HG03135 (cell line): ENCODE measurements at regions not wholly inside any gene's neighbourhood (a gene's known extent, or its start where the extent isn't known, plus 50 kb on each side); places are given as distances from the start of the nearest gene placed in this dataset.
"Not testable (repeated sequence)": the region's sequence is repeated elsewhere in the genome, so short reads cannot be mapped to it uniquely, and the experiment has no call there.

ENCODE experiments used
- ATAC-seq: cut with Tn5 transposase; IDR thresholded peaks from one replicate; pipeline ENCODE4 v1.9.1; 2021; ENCODE audit warnings: mild to moderate bottlenecking, moderate library complexity; ENCODE audit not compliant: unreplicated experiment

DNA sequence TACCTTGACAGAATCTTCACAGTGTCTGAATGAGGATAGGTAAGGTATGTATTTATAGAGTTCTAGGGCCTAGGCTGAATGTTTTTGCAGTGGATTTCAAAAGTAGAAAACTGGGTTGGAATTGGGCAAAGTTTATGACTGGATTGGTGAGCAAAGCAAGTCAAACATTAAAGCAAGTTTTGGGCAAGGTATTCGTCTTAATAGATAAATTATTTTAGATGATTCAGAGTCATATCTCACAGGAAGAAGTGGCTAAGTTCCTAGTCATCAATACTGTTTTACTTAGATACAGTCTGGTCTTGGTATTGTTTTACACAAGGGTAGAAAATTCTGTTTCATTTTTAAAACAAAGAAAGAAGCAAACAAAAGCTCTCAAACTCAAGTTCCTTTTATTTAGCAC, 284.1 kb upstream of the EPHA7 start:
- ATAC-seq, result no peak

DNA sequence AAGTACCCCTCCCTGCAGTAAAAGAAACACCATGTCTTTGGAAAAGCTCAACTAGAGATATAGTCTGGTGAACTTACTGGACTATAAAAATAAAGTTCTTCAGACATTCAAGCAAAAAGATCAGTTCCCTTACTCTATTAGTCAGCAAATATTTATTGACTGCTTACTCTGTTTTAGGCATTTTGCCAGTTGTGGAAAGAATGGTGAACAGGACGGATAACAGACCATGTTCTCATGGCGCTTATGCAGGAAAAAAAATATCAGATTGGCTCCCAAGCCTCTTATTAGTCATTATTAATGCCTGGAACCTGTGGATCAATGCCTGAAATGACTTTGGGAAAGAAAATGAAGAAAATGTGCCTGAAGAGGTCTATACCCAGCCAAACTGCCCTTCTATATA, 282.2 kb upstream of the EPHA7 start:
- ATAC-seq, result no peak

DNA sequence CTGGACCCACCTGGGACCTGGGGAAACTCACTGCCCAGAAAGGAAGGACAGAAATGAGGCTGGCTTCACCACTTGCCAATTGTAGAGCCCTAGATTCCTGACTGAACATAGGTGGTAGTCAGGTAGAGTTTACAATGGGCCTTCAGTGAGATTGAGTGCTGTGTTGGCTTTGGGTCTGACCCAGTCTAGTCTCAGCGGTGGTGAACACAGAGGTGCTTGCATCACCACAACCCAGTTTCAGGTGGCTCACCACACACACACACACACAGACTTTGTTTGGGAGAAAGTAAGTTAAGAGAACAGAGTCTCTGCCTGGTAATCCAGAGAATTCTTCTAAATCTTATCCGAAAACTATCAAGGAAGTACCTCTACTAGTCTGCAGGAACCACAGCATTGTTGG, 266.1 kb upstream of the EPHA7 start:
- ATAC-seq, result no peak

DNA sequence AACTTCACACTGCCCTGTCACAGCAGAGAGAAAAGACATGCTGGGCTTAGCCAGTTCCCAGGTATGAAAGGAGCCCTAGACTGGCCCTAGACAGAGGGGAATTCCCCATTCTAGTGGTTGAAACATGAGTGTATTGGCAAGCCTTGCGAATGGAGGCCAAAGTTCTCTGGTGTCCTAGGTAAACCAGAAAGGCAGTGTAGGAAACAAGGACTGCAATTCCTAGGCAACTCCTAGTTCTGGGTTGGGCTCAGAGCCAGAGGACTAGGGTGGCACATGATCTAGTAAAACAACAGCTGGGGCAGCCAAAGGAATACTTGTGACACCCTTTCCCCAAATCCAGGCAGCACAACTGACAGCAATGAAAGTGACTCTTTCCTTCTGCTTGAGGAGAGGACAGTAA, 265.0 kb upstream of the EPHA7 start:
- ATAC-seq, result no peak

DNA sequence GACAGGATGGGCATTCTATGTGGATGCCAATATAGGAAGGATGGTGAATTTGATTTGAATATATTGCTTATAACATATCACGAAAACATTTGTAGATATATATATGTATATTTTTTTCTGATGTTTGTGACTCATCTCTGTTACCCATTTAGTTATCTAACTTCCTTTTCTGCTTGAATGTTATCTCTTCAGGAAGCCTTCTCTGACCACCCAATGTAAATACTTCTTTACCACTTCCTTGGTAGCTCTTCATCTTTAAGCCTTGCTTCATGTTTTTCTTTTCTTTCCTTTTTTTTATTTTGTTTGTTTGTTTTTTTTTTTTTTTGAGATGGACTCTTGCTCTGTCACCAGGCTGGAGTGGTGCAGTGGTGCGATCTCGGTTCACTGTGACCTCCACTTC, 260.5 kb upstream of the EPHA7 start:
- no peak for ATAC-seq

DNA sequence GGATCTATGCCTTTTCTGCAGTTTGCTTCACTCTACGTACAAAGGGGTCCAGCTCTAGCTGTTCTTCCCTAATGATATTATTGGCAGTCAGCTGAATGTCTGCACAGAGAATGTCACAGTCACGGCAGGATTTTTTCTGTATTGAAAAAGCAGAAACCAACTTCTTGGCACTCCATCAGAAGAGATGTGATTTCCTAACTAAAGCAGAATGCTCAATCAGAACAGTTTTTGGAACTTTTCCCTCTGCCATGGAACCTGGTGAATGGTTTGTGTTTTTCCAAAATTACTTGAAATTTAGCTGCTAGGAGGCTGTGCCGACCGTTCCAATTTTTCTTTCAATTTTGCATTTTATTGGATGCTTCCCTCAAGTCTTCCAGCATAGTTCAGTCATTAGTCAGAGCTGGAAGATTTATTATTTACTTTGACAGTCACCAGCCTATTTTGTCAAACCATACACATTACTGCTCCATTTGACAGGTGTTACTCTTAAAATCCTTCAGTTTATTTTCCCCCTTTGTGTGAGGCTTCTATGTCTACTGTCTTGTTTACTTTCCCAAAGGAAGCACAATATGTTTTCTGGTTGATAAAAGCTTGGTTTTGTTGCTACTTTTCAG, 259.6 kb upstream of the EPHA7 start:
- no peak for ATAC-seq

DNA sequence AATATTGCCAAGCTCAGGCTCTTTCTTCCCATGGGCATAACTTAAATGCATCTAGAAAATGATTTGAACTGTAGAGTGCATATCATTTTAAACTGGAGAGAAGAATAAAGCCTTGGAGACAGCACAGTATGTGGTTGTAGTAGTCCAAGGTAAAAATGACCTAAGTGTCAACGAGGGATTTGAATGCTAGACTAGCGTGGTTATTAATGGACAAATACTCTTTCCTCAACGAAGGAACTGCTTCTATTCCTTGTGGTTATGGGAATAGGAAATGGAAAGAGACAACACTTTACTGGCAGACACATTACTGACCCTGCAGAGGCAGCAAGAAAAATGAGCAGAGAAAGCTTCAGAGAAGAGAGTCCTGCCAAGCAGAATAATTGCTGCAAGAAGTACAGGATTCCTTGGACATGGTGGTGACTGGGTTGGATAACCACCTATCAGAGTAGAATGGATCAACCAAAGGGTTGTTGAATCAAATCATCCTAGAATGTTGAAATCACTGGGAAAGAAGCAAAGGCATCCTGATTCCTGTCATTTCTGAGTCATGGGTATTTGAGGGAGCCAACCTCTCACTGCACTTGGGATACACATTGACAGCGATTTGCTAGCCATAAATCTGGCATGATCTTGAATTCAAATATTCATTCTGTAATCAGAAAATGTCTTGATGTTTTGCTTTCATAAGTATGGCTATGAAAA, 258.1 kb upstream of the EPHA7 start:
- ATAC-seq, result no peak

DNA sequence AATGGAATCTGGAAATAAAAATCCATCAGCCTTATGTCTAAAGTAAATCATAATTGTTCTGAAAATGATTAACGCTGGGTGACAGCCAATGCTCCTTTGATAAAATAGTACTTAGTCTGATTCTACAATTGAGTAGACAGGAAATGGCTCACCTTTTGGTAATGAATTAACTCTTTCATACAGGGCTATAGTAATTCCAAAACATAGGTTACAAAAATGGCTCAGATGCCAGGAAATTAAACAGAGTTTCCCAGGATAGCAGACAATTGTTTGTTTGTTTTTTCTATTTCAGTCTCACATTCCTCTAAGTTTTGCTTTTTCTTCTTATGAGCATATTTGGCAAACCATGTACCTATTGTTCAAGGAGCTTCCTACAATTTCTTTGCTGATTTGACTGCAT, 257.2 kb upstream of the EPHA7 start:
- ATAC-seq, result no peak

DNA sequence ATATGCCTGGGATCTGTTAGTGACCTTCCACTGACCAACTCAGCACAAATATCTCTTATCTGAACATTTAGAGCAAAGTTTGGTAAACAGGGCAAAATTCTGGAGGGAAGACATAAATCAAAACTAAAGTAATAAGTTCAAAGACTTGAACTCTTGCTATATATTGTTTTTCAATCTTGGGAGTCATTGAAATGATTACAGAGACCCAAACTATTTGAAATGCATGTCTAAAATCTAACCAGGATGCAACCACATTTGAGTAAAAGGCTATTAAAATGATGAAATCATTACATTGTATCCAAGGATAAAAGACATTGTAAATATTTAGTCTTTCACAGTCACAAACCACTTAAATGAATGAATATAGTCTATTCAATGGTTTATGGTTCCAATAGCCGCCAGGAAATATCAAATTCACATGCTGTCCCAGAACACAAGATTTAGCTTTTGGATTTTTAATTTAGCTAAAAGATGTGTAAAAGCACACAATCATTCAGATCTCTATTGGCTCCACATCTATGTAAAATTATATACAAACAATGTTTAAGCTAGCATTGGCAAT, 256.6 kb upstream of the EPHA7 start:
- no peak for ATAC-seq

DNA sequence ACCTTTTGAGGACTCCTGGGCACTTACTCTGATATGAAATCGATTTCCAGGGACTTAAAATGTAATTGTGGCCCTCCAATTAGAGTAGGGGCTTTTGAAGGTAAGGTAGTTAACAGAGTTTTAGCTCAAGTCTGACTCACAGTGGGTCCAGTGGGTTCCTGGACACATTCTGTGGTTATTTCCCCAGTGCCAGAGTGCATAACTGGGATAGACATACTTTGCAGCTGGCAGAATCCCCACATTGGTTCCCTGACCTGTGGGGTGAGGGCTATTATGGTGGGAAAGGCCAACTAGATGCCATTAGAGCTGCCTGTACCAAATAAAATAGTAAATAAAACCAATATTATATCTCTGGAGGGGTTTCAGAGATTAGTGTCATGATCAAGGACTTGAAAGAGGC, 243.8 kb upstream of the EPHA7 start:
- no peak for ATAC-seq

DNA sequence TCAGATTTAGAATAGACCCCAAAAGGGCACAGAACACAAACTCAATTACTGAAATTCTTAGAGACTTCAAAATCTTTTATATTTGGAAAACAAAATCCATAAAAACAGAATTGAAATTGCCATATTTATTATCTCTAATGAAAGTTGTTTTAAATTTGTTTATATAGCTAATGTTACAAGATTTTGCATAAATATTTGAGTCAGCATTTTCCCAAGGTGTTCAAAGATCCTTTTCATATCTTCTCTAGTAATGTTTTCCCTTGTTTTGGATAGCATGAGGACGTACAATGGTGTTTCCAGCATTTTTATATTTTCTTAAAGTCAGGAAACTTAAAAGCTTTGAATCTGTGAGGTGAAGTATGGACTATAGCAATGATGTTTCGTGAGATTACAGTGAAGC, 235.2 kb upstream of the EPHA7 start:
- ATAC-seq, result no peak

DNA sequence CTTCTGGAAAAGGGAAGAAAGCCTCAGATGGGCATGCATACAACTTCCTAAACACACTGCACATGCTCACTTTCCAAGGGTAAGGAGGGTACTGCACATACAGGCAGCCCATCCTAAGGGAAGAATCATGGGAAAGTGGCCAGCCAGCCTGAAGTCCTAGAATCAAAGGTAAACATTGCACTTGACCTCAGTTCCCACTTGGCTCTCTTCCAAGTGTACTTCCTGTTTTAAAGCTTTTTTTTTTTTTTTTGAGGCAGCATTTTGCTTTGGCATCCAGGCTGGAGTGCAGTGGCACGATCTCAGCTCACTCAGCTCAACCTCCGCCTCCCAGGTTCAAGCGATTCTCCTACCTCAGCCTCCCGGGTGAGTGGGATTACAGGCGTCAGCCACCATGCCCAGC, 225.3 kb upstream of the EPHA7 start:
- no peak for ATAC-seq

DNA sequence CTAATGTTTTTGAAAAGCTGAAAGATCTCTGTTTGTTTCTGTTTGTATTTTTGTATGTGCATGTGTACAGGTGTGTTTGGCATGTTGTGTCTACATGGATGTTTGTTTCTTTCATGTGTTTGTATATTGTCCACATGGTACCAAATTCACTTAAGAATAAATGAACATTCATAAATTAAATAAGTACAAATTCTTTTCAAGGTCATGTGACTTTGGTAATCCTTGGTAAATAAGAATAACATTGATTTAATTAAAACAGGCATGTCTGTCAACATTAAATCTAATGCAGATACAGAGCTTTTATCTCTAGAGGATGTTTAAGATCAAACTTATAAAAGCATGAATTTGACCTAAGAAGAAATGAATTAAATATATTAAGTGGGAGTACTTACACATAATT, 219.8 kb upstream of the EPHA7 start:
- ATAC-seq, result no peak

DNA sequence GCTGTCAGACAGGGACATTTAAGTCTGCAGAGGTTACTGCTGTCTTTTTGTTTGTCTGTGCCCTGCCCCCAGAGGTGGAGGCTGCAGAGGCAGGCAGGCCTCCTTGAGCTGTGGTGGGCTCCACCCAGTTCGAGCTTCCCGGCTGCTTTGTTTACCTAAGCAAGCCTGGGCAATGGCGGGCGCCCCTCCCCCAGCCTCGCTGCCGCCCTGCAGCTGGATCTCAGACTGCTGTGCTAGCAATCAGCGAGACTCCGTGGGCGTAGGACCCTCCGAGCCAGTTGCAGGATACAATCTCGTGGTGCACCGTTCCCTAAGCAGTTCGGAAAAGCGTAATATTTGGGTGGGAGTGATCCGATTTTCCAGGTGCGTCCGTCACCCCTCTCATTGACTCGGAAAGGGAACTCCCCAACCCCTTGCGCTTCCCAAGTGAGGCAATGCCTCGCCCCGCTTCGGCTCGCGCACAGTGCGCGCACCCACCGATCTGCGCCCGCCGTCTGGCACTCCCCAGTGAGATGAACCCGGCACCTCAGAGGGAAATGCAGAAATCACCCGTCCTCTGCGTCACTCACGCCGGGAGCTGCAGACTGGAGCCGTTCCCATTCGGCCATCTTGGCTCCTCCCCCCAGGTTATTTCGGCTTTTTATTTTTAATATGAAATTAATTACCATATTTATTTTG, 217.8 kb upstream of the EPHA7 start:
- not testable (repeated sequence) for ATAC-seq

DNA sequence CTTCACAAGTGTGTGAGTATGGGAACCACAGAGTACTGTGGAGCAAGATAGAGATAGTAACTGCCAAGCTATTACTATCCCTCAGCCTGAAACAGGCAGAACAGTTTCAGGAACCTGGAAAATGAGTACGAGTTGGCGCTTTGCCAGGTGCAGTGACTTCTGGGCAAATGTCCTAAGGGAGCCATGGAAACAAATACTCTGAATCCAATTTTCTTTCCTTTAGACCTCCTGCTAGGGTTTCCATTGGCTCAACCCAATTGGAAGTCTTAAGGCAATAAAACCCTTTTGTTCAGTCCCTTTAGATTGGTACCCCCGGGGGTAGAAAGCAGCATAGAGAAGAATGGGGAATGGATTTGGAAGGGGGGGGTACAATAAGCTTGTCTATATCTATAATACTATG, 205.0 kb upstream of the EPHA7 start:
- no peak for ATAC-seq

DNA sequence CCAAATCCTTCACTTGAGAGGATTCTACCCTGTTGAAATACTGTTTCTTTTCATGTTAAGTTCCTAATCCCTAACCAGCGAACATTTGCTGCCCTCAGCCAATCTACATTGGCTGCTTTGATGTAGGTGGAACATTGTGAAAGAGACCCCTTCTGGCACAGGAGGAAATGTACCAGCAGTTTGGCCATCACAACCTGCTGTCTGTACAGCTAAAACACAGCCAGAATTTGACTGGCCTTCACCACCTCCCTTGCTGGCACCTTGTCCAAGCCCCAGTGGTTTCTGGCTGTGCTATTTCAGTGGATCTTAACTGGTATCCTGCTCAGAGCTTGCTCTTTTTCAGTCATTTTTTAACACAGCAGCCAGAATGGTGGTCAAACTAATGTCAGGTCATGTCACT, 202.1 kb upstream of the EPHA7 start:
- ATAC-seq, result no peak

DNA sequence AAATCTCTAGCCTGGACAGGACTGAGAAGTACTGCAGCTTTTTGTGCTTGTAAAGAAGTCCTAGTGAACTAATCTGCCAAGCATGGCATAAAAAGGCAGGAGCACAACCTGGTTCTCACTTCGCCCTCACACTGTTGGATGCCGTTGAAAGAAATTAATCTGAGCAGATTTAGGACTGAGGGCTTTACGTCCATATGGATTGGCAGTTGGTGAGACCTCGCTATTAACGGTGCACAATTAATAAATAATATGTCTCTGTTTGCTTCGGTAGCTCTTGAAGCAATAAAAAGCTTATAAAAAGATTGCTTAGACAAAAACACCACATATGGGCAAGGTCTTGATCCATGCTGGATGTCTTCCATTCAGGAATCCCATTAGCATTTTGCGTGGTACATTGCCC, 185.6 kb upstream of the EPHA7 start:
- ATAC-seq, result no peak

DNA sequence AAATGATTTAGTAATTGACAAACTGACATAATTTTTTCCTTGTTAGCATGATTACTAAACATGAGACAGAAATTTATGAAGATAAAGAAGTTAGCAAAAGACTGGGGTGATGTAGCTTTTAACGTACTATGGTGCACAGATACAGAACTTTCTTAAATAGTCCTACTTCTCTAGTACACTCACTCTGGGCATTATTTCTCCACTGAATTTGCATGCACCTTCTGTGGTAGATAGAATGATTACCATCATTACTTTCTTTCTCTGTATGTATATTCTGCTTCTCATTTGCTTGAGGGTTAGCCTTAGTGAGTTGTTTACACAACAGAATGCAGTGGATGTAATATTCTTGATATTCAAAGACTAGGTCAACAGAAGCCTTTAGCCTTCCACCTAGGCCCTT, 173.1 kb upstream of the EPHA7 start:
- no peak for ATAC-seq

DNA sequence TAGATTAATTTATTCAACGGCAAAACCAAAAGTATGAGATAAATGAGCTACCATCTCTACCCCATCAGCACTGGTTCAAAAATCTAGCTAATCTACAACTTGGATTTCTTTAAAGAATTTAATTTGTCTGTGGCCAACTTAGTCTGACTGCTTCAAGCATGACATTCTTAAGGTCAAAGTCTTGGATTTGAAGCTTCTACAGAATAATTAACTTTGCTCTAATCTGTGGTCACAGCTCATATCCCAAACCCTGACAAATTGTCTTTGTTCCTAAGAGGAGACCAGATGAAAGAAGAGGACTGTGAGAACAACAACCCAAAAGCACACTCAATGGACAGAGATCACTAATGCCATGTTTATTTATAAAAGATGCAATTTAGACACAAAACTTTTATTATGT, 166.9 kb upstream of the EPHA7 start:
- ATAC-seq, result no peak

DNA sequence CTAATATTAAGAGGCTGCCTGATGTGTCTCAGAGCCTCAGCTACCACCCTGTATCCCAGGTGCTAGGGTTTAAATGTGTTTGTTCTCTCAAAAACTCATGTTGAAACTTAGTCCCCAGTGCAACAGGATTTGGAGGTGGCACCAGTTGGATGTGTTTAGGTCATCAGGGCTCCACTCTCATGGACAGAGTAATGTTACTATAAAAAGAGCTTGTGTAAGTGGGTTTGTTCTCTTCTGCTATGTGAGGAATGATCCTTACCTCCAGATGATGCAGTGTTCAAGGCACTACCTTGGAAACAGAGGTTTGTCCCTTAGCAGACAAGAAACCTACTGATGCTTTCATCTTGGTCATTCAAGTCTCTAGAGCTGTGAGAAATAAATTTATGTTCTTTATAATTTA, 164.9 kb upstream of the EPHA7 start:
- ATAC-seq, result no peak

DNA sequence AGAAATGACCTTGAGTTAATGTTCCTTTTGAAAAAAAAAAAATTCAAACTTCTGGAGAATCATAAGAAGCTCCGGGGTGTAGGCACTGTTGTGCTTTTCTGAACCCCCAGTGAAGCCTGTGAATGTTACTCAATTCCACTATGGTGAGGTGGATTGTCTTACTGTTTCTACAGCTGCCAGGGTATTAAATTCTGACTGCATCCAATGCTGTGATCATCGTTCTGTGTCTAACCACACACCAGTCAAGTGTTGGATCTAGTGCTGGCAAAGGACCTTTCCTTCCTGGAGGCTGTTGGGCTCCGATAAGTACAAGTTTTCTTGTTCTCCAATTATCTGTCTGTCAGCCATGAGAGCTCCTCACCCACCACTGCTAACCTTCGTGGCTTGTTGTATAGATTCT, 162.0 kb upstream of the EPHA7 start:
- ATAC-seq, result no peak

DNA sequence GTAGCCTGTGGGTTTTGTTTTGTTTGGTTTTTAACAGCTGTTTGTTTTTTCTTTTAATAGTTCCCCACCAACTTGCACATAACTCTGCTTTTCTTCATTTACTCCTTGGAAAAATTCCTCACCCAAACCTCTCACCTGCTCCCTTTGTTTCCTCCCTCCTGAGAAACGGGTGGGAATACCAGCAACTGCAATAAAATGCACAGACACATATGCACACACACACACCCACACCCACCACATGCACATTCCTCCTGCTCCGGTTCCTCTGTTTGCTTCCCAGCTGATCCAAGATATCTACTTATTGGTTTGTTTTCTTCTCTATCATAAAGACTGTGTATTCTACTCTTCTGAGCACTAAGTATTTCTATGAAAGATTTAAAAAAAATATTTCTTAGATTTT, 161.1 kb upstream of the EPHA7 start:
- ATAC-seq, result no peak
